Lower leg skin (tissue), 4 donors: ENCODE measurements at regions not wholly inside any gene's neighbourhood (a gene's known extent, or its start where the extent isn't known, plus 50 kb on each side); places are given as distances from the start of the nearest gene placed in this dataset.

Experiments used
- DNase-seq, 2 donors: peaks; one replicate each; pipeline ENCODE4 v3.0.0-alpha.2; 2019; ENCODE audit warnings: low spot score in 2 of 2
- H3K4me3 ChIP-seq: fragments of 200-600 bp; sonication (generic); 2 replicates; pipeline ENCODE4 v1.5.1; 2017; ENCODE audit warnings: mild to moderate bottlenecking, low read depth; ENCODE audit not compliant: poor library complexity, severe bottlenecking
- POLR2A ChIP-seq, 2 donors: fragments of 450-650 bp; IDR thresholded peaks; one replicate each; pipeline ENCODE4 v1.6.1; 2016 to 2017; ENCODE audit warnings: antibody characterized with exemption in 2 of 2, mild to moderate bottlenecking in 1 of 2, moderate library complexity in 1 of 2
- WGBS, 2 donors: methylation state at CpG; one replicate each; pipeline ENCODE4 v1.1.5; 2018; 5-methylcytosine and 5-hydroxymethylcytosine counted together
- intact Hi-C: fragments of 100-400 bp; cut with DNase I; formaldehyde crosslinking; loops from one replicate; pipeline ENCODE4 v1.15.0; 2023; ENCODE audit warnings: low total_unique reads
- TF ChIP-seq, protein P1 (sequence below), 3 donors: fragments of 450-650 bp; IDR thresholded peaks; one replicate each; pipeline ENCODE4 v1.5.1; 2016; ENCODE audit warnings: antibody characterized with exemption in 3 of 3, mild to moderate bottlenecking in 3 of 3, moderate library complexity in 2 of 3

DNA sequence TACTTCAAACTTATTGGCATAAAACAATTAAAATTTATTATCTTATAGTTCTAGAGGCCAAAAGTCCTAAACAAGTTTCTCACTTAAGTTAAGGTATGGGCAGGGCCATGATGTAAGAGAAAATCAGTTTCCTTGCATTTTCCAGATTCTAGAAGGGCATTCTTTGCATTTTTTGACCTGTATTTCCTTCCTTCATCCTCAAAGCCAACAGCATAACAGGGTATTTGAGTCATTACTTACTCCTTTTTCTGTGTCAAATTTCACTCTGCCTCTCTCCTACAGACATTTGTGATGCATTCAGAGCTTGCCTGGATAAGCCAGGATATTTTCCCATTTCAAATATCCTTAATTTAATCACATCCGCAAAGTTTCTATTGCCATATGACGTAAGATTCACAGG, 1499.0 kb downstream of the EFNA5 start:
- DNase-seq = no peak
- no peak for TF ChIP-seq POLR2A (IDR thresholded peaks at IDR 0.05)
- TF ChIP-seq, protein P1, sequence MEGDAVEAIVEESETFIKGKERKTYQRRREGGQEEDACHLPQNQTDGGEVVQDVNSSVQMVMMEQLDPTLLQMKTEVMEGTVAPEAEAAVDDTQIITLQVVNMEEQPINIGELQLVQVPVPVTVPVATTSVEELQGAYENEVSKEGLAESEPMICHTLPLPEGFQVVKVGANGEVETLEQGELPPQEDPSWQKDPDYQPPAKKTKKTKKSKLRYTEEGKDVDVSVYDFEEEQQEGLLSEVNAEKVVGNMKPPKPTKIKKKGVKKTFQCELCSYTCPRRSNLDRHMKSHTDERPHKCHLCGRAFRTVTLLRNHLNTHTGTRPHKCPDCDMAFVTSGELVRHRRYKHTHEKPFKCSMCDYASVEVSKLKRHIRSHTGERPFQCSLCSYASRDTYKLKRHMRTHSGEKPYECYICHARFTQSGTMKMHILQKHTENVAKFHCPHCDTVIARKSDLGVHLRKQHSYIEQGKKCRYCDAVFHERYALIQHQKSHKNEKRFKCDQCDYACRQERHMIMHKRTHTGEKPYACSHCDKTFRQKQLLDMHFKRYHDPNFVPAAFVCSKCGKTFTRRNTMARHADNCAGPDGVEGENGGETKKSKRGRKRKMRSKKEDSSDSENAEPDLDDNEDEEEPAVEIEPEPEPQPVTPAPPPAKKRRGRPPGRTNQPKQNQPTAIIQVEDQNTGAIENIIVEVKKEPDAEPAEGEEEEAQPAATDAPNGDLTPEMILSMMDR (IDR thresholded peaks at IDR 0.05) = no peak
- intact Hi-C loops = no loop called here
- 87 to 95% methylated on average over 2 of the region's 2 CpGs for WGBS, 2 donors
- H3K4me3 ChIP-seq = no peak overlapping the region

DNA sequence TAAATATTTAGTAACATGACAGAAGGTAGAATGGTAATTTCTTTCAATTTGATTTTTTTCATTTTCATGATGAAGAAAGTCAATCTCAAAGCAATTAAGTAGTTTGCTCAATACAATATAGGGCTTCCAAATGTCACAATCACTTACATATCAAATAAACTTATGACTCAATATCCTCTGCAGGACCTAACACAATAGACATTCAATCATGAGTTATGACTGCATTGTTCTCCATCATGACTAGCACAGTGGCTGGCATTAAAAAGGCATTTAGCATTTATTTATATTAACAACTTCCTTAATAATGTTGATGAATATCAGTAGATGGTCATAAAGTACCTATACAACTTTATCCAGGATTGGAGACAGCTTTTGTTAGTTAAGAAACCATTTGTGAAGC, 1499.6 kb downstream of the EFNA5 start:
- no peak overlapping the region for H3K4me3 ChIP-seq
- intact Hi-C loops = no loop called here
- no peak for TF ChIP-seq POLR2A (IDR thresholded peaks at IDR 0.05)
- TF ChIP-seq, protein P1 (IDR thresholded peaks at IDR 0.05) = no peak
- no peak for DNase-seq

DNA sequence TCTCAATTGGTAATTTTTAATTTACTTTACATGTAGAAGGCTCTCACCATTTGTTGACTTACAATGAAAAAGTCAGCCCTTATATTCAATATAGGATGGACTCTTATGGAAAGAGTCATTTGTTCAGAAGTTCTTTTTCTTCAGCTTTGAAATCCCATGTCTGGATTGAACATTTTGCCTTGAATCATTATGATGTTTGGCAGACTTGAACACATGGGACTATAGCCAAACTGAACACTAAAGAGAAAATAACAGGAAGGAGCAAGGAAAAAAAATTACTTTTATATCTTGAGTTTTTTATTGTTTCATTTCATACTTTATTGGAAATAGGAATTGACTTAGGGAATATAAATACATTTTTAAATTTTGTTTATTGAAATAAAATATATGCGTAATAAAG, 1503.0 kb downstream of the EFNA5 start:
- TF ChIP-seq, protein P1 (IDR thresholded peaks at IDR 0.05) = no peak
- TF ChIP-seq POLR2A (IDR thresholded peaks at IDR 0.05) = no peak
- intact Hi-C loops = no loop called here
- DNase-seq = no peak
- WGBS, 2 donors = 92 to 96% methylated on average over 1 of the region's 1 CpG
- H3K4me3 ChIP-seq = no peak overlapping the region

DNA sequence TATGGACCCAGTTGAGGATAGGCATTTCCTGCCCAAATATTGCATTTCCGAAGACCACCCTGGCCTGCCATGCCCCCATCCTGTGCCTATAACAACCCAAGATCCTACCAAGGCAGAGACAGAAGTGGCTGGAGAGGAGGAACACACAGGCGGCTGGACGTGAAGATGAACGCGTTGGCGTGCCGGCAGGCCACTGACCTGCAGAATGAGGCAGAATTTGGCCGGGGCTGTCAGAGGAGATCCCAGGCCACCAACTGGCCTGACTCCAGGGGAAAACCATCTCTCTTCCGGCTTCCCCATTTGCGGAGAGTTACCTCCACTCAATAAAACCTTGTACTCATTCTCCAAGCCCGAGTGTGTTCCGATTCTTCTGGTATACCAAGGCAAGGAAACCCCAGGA, 1507.5 kb downstream of the EFNA5 start:
- TF ChIP-seq POLR2A (IDR thresholded peaks at IDR 0.05) = no peak
- TF ChIP-seq, protein P1 (IDR thresholded peaks at IDR 0.05) = no peak

DNA sequence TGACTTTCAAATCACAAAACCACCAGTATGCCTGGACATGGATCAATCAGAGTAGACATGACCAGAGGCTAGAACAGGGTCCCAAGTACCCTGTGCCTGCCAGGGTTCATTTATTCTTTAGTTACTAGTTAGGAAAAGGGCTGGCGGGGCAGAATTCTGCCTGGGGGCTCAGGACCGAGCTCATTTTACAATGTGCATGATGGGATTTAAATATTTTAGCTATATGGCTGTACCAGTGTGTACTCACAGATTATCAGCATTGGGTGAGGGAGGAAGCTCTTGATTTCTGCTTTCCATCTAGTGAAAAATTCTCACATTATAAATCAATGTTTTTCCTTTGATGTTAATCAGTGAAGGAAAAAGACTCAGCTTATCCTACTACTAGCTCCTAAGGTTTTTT, 1511.1 kb downstream of the EFNA5 start:
- intact Hi-C loops = no loop called here
- WGBS, 2 donors = 53 to 56% methylated on average over 2 of the region's 2 CpGs
- no peak for TF ChIP-seq POLR2A (IDR thresholded peaks at IDR 0.05)
- H3K4me3 ChIP-seq = no peak overlapping the region
- DNase-seq = no peak

More for the DNA sequence above, 1507.5 kb downstream of the EFNA5 start:
- WGBS, 2 donors = 94 to 96% methylated on average over 12 of the region's 12 CpGs
- no peak for DNase-seq
- intact Hi-C loops = no loop called here
- H3K4me3 ChIP-seq = no peak overlapping the region

DNA sequence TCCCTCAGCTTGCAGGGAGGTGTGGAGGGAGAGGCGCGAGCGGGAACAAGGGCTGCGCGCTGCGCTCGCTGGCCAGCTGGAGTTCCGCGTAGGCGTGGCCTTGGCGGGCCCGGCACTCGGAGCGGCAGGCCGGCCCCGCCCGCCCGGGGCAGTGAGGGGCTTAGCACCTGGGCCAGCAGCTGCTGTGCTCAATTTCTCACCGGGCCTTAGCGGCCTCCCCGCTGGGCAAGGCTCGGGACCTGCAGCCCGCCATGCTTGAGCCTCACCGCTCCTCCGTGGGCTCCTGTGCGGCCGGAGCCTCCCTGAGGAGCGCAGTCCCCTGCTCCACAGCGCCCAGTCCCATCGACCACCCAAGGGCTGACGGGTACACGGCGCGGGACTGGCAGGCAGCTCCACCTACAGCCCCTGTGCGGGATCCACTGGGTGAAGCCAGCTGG, 1516.4 kb downstream of the EFNA5 start:
- no peak overlapping the region for H3K4me3 ChIP-seq
- DNase-seq = no peak
- TF ChIP-seq, protein P1 (IDR thresholded peaks at IDR 0.05) = no peak
- no peak for TF ChIP-seq POLR2A (IDR thresholded peaks at IDR 0.05)
- WGBS, 2 donors = 97% methylated on average over 33 to 34 of the region's 35 CpGs
- intact Hi-C loops = no loop called here
